Testis (tissue), 2 donors: ENCODE measurements at regions not wholly inside any gene's neighbourhood (a gene's known extent, or its start where the extent isn't known, plus 50 kb on each side); places are given as distances from the start of the nearest gene placed in this dataset.

Experiments used
- CTCF ChIP-seq, 3 experiments: fragments of 450-650 bp in 2 of 3; fragments of 200-600 bp in 1 of 3; sonication (generic) in 1 of 3; IDR thresholded peaks; one replicate each; pipeline ENCODE4 v1.5.1; 2016 to 2019; ENCODE audit warnings: antibody characterized with exemption in 3 of 3, mild to moderate bottlenecking in 2 of 3, moderate library complexity in 1 of 3
- POLR2A ChIP-seq: fragments of 450-650 bp; IDR thresholded peaks from one replicate; pipeline ENCODE4 v1.6.1; 2017; ENCODE audit warnings: antibody characterized with exemption, mild to moderate bottlenecking, moderate library complexity

DNA sequence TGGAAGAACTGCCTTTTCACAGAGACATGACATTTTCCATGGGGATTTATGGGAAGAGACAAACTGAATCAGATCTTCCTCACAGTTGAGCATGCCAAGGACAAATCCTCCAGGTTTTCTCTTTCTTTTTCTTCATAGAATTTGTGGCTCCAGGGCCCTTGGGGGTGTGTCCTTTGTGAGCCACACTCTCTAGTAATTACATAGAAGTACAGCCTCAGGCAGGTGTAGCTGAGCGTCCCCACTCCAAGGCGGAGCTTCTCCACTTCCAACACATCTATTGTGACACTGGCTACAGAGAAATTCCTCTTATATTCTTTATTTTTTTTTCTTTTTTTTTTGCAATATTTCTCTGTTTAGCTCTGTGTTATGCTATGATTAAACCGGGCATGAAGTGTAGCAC is 420.5 kb upstream of the CD180 start:
- TF ChIP-seq CTCF (IDR thresholded peaks at IDR 0.05): no peak
- no peak for TF ChIP-seq POLR2A
